Fibroblast of the aortic adventitia (primary cell): ENCODE measurements at regions not wholly inside any gene's neighbourhood (a gene's known extent, or its start where the extent isn't known, plus 50 kb on each side); places are given as distances from the start of the nearest gene placed in this dataset.

Experiments
- DNase-seq: peaks from one replicate; pipeline ENCODE4 v3.0.0-alpha.2; 2010; ENCODE audit warnings: low read depth
- H3K4me3 ChIP-seq: 2 replicates; pipeline ENCODE4 v1.5.1; 2011; ENCODE audit warnings: low read depth, mild to moderate bottlenecking, control low read depth, low read length, moderate library complexity
- CTCF ChIP-seq: IDR thresholded peaks from 2 replicates; pipeline ENCODE4 v1.5.1; 2011; ENCODE audit warnings: mild to moderate bottlenecking, low read length, control low read depth, inconsistent platforms; ENCODE audit not compliant: insufficient read depth

GRCh38 chr4:14028862-14029261 is 401.3 kb upstream of the BOD1L1 start:
- DNase-seq = no peak
- no peak overlapping the region for H3K4me3 ChIP-seq
- no peak for TF ChIP-seq CTCF

- no peak for TF ChIP-seq CTCF
- H3K4me3 ChIP-seq = no peak overlapping the region
- no peak for DNase-seq
Measured at GRCh38 chr4:14035076-14035475, 407.6 kb upstream of the BOD1L1 start.

- DNase-seq = no peak
- H3K4me3 ChIP-seq = no peak overlapping the region
- no peak for TF ChIP-seq CTCF
Measured at GRCh38 chr4:14043203-14043602, 415.7 kb upstream of the BOD1L1 start.

GRCh38 chr4:14046642-14047041 is 419.1 kb upstream of the BOD1L1 start:
- TF ChIP-seq CTCF = no peak
- DNase-seq = no peak
- H3K4me3 ChIP-seq = no peak overlapping the region

GRCh38 chr4:14047840-14048239 is 420.3 kb upstream of the BOD1L1 start:
- TF ChIP-seq CTCF = no peak
- H3K4me3 ChIP-seq = no peak overlapping the region
- DNase-seq = no peak

DNA sequence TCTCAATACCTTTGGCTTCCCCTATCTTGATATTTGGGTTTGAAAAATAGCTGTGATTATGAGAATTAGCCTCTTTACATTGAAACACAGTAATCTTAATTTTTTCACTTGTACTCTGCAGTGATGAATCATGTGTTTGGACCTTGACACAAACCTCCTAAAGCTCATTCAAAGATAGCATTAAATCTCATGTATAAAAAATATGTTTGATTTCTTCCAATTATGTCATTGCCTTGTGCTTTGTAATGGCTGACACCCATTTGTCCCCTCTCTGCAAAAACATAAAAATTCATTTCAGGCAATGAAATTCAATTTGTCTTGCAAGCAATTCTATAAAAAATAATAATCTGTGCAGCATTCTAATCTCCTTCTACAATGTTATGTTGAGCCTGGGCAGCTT is 422.4 kb upstream of the BOD1L1 start:
- TF ChIP-seq CTCF = no peak
- H3K4me3 ChIP-seq = no peak overlapping the region
- DNase-seq = no peak

- TF ChIP-seq CTCF = no peak
- no peak overlapping the region for H3K4me3 ChIP-seq
- DNase-seq = no peak
Measured at GRCh38 chr4:14053291-14053690, 425.8 kb upstream of the BOD1L1 start.
